A673 (cell line): ENCODE measurements at regions not wholly inside any gene's neighbourhood (a gene's known extent, or its start where the extent isn't known, plus 50 kb on each side); places are given as distances from the start of the nearest gene placed in this dataset.

Experiments used
- BruUV-seq: library from RNA; stranded (reverse); fragments of 400-500 nt; replicated peaks from 2 replicates; lab custom pipeline; 2021; lab: Mats Ljungman, UMichigan
- CTCF ChIA-PET: fragments of 300-600 bp; sonication (Branson Sonifier 250); formaldehyde crosslinking; loops from one replicate; lab custom pipeline; 2022; ENCODE audit warnings: antibody characterized with exemption; lab: Charles Lee
- POLR2A ChIA-PET: fragments of 300-600 bp; sonication (Branson Sonifier 250); formaldehyde crosslinking; loops from one replicate; lab custom pipeline; 2022; ENCODE audit warnings: antibody characterized with exemption; ENCODE audit not compliant: low non-redundant PET; lab: Charles Lee
- DNase-seq: peaks from one replicate; pipeline ENCODE4 v3.0.0-alpha.2; 2015; ENCODE audit warnings: low spot score
- H3K27ac ChIP-seq: fragments of 200-600 bp; sonication (generic); 2 replicates; pipeline ENCODE4 v1.5.1; 2016; ENCODE audit warnings: mixed run types, low read depth, mild to moderate bottlenecking, mixed read lengths, antibody characterized with exemption, low read length; ENCODE audit not compliant: poor library complexity, severe bottlenecking
- H3K27me3 ChIP-seq: fragments of 200-600 bp; sonication (generic); replicated peaks from 2 replicates; pipeline ENCODE4 v1.6.1; 2017; ENCODE audit warnings: mixed run types, low read depth, mild to moderate bottlenecking, mixed read lengths, antibody characterized with exemption, low read length; ENCODE audit not compliant: insufficient read depth, poor library complexity
- H3K36me3 ChIP-seq: fragments of 200-600 bp; sonication (generic); 2 replicates; pipeline ENCODE4 v1.6.1; 2016; ENCODE audit warnings: mixed run types, mild to moderate bottlenecking, mixed read lengths, antibody characterized with exemption, low read length; ENCODE audit not compliant: insufficient read depth, poor library complexity, severe bottlenecking
- H3K4me1 ChIP-seq: fragments of 200-600 bp; sonication (generic); 2 replicates; pipeline ENCODE4 v1.6.1; 2017; ENCODE audit warnings: mixed run types, mild to moderate bottlenecking, mixed read lengths, antibody characterized with exemption, low read length; ENCODE audit not compliant: insufficient read depth, poor library complexity, severe bottlenecking
- H3K4me3 ChIP-seq: fragments of 200-600 bp; sonication (generic); 2 replicates; pipeline ENCODE4 v1.5.1; 2016; ENCODE audit warnings: low read depth, mixed run types, mild to moderate bottlenecking, mixed read lengths, low read length; ENCODE audit not compliant: poor library complexity, severe bottlenecking
- H3K9me3 ChIP-seq: fragments of 200-600 bp; sonication (generic); 2 replicates; pipeline ENCODE4 v1.6.1; 2016; ENCODE audit warnings: mixed run types, low read depth, mild to moderate bottlenecking, mixed read lengths, antibody characterized with exemption, low read length; ENCODE audit not compliant: poor library complexity, severe bottlenecking
- EZH2 ChIP-seq: fragments of 200-600 bp; sonication (generic); IDR thresholded peaks from 2 replicates; pipeline ENCODE4 v1.6.1; 2017; ENCODE audit warnings: borderline replicate concordance, low read depth, mild to moderate bottlenecking, mixed read lengths, antibody characterized with exemption, low read length; ENCODE audit not compliant: poor library complexity, severe bottlenecking
- intact Hi-C: fragments of 100-400 bp; cut with micrococcal nuclease; formaldehyde crosslinking; loops from one replicate; pipeline ENCODE4 v1.10.0; 2022; ENCODE audit not compliant: unreplicated experiment
- TF ChIP-seq, protein P1 (sequence below): fragments of 300-800, 200-600 bp; sonication (generic); conservative IDR thresholded peaks from 2 replicates; pipeline ENCODE4 v1.5.1; 2017; ENCODE audit warnings: low read depth, mild to moderate bottlenecking, antibody characterized with exemption, low read length, moderate library complexity, mixed read lengths

DNA sequence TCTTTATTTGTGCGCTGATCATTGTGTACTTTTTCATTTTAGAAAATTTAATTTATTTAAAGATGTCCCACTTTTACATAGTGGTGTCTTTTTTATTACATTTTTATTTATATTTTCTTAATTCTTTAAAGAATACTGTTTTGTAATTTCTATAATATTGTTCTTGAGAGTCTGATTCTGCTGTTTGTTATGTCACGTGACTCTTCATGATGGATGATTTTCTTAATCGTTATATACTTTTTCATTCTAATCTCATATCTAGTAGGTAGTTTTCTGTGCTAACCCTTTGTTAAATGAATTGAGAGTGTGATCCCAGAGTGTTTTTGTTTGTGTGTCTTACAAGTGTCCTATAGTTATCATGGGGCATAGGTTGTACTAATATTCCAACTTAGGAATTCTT, 568.2 kb upstream of the AMOT start:
- POLR2A ChIA-PET: no interaction called here
- Histone ChIP-seq H3K4me3 (no peak overlapping the region), H3K27me3 (no peaks in the 10 kb centered on the region), H3K9me3 (no peaks in the 10 kb centered on the region), H3K4me1 (no peaks in the 10 kb centered on the region), H3K36me3 (no peaks in the 10 kb centered on the region), H3K27ac (no peak overlapping the region)
- TF ChIP-seq, protein P1, sequence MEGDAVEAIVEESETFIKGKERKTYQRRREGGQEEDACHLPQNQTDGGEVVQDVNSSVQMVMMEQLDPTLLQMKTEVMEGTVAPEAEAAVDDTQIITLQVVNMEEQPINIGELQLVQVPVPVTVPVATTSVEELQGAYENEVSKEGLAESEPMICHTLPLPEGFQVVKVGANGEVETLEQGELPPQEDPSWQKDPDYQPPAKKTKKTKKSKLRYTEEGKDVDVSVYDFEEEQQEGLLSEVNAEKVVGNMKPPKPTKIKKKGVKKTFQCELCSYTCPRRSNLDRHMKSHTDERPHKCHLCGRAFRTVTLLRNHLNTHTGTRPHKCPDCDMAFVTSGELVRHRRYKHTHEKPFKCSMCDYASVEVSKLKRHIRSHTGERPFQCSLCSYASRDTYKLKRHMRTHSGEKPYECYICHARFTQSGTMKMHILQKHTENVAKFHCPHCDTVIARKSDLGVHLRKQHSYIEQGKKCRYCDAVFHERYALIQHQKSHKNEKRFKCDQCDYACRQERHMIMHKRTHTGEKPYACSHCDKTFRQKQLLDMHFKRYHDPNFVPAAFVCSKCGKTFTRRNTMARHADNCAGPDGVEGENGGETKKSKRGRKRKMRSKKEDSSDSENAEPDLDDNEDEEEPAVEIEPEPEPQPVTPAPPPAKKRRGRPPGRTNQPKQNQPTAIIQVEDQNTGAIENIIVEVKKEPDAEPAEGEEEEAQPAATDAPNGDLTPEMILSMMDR: no peak
- TF ChIP-seq EZH2: no peak
- no TSS peak for BruUV-seq
- DNase-seq: no peak
- CTCF ChIA-PET: no interaction called here
- intact Hi-C loops: no loop called here

DNA sequence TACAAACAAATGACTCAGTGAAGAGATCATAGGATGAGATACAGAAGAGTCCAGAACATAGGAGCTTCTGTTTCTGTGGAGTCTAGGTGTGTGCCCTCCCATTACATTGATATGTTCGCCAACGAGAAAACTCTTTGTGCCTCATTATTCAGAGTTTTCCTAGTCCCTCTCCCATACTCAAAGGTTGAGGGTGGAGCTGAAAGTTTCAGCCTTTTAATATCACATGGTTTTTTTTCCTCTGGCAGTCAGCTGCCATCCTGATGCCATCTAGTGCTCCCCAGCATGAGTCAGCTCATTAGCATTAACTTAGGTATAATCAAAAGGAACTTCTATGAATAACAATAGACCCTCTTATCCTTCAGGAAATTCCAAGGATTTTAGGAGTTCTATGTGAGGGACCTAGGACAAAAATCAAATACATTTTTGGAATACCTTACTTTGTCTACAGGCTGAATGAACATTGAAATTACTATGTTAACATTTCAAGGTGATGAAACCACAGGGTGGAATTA, 559.6 kb upstream of the AMOT start:
- Histone ChIP-seq H3K36me3 (no peaks in the 10 kb centered on the region), H3K4me3 (no peak overlapping the region), H3K27me3 (no peaks in the 10 kb centered on the region), H3K4me1 (no peaks in the 10 kb centered on the region), H3K9me3 (no peaks in the 10 kb centered on the region), H3K27ac (no peak overlapping the region)
- intact Hi-C loops: no loop called here
- TF ChIP-seq, protein P1: no peak
- TF ChIP-seq EZH2: no peak
- POLR2A ChIA-PET: no interaction called here
- peak; percentile 35 for DNase-seq
- BruUV-seq: no TSS peak
- CTCF ChIA-PET: no interaction called here

DNA sequence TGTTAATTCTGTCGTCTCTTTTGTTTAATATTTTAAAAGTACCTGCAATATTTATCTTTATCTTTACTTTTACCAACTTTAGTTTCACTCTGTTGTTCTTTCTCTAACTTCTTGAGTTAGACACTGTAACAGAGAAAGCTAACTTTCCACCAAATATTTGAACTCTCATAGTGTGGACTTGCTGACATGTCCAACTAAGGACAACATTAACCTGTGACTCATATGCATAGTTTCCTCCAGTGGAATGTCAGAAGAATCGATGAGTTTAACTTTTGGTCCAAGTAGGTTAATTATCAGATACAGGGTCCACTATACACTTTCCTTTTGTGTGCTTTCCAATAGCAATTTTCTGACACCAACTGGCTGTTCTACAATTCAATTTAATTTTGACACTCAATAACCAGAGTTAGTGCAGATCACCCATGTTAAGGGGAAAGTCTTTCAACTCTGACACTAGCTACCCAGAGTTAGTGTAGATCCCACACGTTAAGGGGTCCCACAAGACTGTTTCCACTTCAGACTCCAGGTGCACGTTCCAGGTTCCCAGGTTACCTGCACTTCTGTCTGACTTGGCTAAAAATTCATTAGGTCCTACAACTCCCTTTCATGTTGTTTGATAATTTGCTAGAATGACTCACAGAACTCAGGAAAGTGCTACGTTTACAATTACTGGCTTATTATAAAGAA, 559.0 kb upstream of the AMOT start:
- DNase-seq: no peak
- no TSS peak for BruUV-seq
- CTCF ChIA-PET: no interaction called here
- POLR2A ChIA-PET: no interaction called here
- intact Hi-C loops: no loop called here
- Histone ChIP-seq H3K9me3 (no peaks in the 10 kb centered on the region), H3K36me3 (no peaks in the 10 kb centered on the region), H3K4me1 (no peaks in the 10 kb centered on the region), H3K27ac (no peak overlapping the region), H3K4me3 (no peak overlapping the region), H3K27me3 (no peaks in the 10 kb centered on the region)
- TF ChIP-seq, protein P1: no peak
- no peak for TF ChIP-seq EZH2
